BJ (cell line): ENCODE measurements at regions not wholly inside any gene's neighbourhood (a gene's known extent, or its start where the extent isn't known, plus 50 kb on each side); places are given as distances from the start of the nearest gene placed in this dataset.

ENCODE experiments used
- CTCF ChIA-PET: fragments of 350-600 bp; formaldehyde crosslinking; extraction: SDS; loops from one replicate; lab custom pipeline; 2021; ENCODE audit warnings: antibody characterized with exemption, inconsistent platforms; lab: Yijun Ruan, JAX
- POLR2A ChIA-PET: fragments of 300-600 bp; sonication (Branson Sonifier 250); formaldehyde crosslinking; extraction: SDS; loops from one replicate; lab custom pipeline; 2021; ENCODE audit warnings: antibody characterized with exemption; lab: Charles Lee
- DNase-seq: peaks from one replicate; pipeline ENCODE4 v3.0.0-alpha.2; 2011; ENCODE audit warnings: low read depth
- H3K27me3 ChIP-seq: 2 replicates; pipeline ENCODE4 v1.6.0; 2011; ENCODE audit warnings: low read length; ENCODE audit not compliant: control insufficient read depth, insufficient read depth
- H3K36me3 ChIP-seq: 2 replicates; pipeline ENCODE4 v1.5.1; 2011; ENCODE audit warnings: low read length; ENCODE audit not compliant: control insufficient read depth, insufficient read depth
- H3K4me3 ChIP-seq: 2 replicates; pipeline ENCODE4 v1.5.1; 2011; ENCODE audit warnings: low read depth, mild to moderate bottlenecking, control low read depth, low read length
- CTCF ChIP-seq: IDR thresholded peaks from 2 replicates; pipeline ENCODE4 v1.5.1; 2011; ENCODE audit warnings: low read depth, mild to moderate bottlenecking, control low read depth, inconsistent platforms, low read length, moderate library complexity; ENCODE audit not compliant: insufficient read depth

GRCh38 chr9:111175350-111175749 lies 137.1 kb upstream of the LPAR1 start:
- Histone ChIP-seq H3K27me3 (no peaks in the 10 kb centered on the region), H3K4me3 (no peak overlapping the region), H3K36me3 (no peaks in the 10 kb centered on the region)
- no peak for DNase-seq
- POLR2A ChIA-PET: no interaction called here
- CTCF ChIA-PET: no interaction called here
- TF ChIP-seq CTCF: no peak

GRCh38 chr9:111167341-111167740 lies 129.1 kb upstream of the LPAR1 start:
- DNase-seq: no peak
- TF ChIP-seq CTCF: no peak
- ChIA-PET POLR2A (no interaction called here), CTCF (no interaction called here)
- Histone ChIP-seq H3K27me3 (no peaks in the 10 kb centered on the region), H3K36me3 (no peaks in the 10 kb centered on the region), H3K4me3 (no peak overlapping the region)

- H3K36me3 ChIP-seq: no peaks in the 10 kb centered on the region
- no peaks in the 10 kb centered on the region for H3K27me3 ChIP-seq
- no peak for DNase-seq
- TF ChIP-seq CTCF: no peak
- CTCF ChIA-PET: interaction anchor here (0.9 to 1.0 kb wide), 2 partner anchors 95 to 236 kb away, joined by 3 read pairs; no protein-coding TSS in a partner anchor
- POLR2A ChIA-PET: no interaction called here
- H3K4me3 ChIP-seq: no peak overlapping the region
These were observed 125.6 kb upstream of the LPAR1 start for GRCh38 chr9:111163716-111164389.

- no peak for TF ChIP-seq CTCF
- no peak for DNase-seq
- H3K27me3 ChIP-seq: no peaks in the 10 kb centered on the region
- no peaks in the 10 kb centered on the region for H3K36me3 ChIP-seq
- POLR2A ChIA-PET: no interaction called here
- CTCF ChIA-PET: no interaction called here
- H3K4me3 ChIP-seq: no peak overlapping the region
These were observed 123.8 kb upstream of the LPAR1 start for GRCh38 chr9:111162026-111162425.

GRCh38 chr9:111161015-111161415 lies 122.7 kb upstream of the LPAR1 start:
- Histone ChIP-seq H3K36me3 (no peaks in the 10 kb centered on the region), H3K4me3 (no peak overlapping the region), H3K27me3 (no peaks in the 10 kb centered on the region)
- no peak for DNase-seq
- CTCF ChIA-PET: no interaction called here
- POLR2A ChIA-PET: no interaction called here
- TF ChIP-seq CTCF: no peak
